ENCODE measurements at regions not wholly inside any gene's neighbourhood (a gene's known extent, or its start where the extent isn't known, plus 50 kb on each side); places are given as distances from the start of the nearest gene placed in this dataset.
"Not testable (repeated sequence)": the region's sequence is repeated elsewhere in the genome, so short reads cannot be mapped to it uniquely, and the experiment has no call there.

- DNase-seq (ENCODE audit: low read depth), result no peak
Measured at GRCh38 chr5:89849830-89850512, 559.6 kb downstream of the CETN3 start.

DNA sequence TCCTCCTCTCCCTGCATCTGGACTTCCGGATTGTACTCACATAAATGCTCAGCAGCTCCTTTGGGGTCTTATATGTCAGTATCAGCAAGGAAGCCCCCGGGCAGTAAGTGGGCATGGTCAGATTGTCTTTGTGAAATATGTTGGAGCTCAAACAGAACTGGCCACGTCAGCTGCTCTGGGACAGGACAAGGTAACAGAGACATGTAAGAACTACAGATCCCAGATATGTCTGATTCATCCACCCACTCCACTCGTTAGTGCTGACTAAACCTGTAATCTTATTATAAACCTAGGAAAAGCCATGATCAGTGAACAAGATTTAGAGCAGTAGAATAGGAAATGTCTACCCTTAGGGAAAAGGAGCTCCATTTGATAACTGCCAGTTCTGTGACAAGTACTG, 561.8 kb downstream of the CETN3 start:
- DNase-seq (ENCODE audit: low read depth), result no peak

DNA sequence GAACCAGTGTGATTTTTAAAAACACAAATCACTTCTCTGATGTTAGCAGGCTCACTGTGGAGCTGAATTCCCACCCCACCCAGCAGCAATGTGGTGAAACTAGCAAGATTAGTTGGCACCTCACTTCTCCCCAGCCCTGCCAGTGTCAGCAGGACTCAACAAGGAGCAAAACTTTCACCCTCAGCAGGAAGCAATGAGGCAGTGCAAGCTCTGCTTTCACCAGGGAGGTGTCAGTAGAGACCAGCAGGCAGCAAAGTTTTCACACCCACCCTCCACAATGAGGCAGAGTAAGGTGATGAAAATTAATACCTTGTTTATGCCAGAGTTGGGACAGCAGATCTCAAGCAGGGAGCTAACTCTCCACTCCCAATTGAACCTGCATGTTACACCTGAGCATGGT, 565.0 kb downstream of the CETN3 start:
- no peak for DNase-seq (ENCODE audit: low read depth)

- DNase-seq (ENCODE audit: low read depth), result no peak
Measured at GRCh38 chr5:89842531-89842930, 567.0 kb downstream of the CETN3 start.

DNA sequence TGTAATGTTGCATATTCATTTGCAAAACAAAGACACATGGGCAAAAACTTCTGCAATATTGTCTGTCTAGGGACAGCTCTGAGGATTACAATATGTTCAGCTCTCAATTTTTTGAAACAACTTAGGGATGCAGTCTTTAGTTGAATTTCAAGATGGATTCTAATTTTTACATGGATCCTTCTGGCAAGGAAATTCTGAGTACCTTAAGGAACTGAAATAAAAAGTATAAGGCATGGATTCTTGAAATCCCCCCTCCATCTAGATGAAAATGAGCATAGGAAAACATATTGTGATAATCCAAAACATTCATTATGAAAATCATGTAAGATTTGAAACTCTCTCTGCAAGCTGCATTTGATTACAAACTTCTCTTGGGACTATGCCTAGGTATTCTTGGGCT, 568.6 kb downstream of the CETN3 start:
- no peak for DNase-seq (ENCODE audit: low read depth)

DNA sequence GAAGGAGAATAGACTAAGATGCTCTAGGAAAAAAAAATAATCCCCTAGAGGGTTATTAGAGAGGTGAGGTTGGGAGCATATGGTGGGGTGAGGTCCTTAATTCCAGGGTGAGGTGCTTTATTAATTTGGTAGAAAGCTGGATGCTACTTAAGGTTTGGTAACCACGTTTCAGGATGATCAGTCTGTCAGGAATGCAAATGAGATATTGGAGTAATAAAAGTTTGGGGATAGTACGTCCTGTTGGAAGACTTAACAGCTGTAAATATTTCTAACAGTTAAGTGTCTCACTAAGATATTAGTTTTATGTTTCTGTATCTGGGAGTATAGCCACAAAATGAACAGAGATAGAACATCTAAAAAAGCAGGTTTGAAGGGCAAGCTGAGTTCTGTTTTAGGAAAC, 578.9 kb downstream of the CETN3 start:
- no peak for DNase-seq (ENCODE audit: low read depth)

DNA sequence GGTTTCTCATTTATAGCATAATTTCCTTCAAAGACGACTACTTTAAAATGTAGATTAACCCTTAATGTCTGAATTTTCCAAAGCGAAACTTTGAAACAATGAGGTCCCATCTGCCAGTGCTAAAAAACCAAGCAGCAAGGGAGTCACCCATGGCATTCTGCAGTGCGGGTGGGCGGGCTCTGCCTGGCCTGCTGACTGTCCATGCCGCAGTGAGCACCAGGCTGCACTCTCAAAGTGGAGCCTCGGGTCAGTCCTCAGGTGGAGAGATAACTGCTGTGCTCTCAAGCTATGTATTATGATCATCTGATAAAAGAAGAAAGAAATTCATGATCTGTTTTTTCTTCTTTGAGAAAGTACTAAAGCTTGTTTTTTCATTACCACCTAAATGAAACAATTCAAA, 581.6 kb downstream of the CETN3 start:
- DNase-seq (ENCODE audit: low read depth), result no peak

GRCh38 chr5:89827359-89827758, 582.2 kb downstream of the CETN3 start:
- no peak for DNase-seq (ENCODE audit: low read depth)

DNA sequence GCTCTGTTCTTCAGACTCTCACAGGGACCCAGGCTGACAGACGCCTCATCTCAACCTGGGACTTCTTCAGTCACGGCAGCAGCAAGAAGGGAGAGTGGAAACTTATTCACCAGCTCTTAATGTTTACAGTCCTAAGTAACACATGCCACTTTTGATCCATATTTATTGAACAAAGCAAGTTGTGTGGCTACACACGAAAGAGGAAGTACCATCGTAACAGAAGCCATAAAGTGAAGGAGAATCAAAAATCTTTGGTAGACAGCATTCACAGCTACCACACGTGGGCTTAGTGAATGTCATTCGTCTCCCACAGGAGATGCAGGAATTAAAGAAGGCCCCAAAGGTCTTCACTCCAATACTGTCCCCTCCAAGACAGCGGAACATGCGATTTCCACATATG, 582.6 kb downstream of the CETN3 start:
- no peak for DNase-seq (ENCODE audit: low read depth)

GRCh38 chr5:89823046-89823445, 586.5 kb downstream of the CETN3 start:
- DNase-seq (ENCODE audit: low read depth), result no peak

- DNase-seq (ENCODE audit: low read depth), result no peak
Measured at GRCh38 chr5:89817841-89818240, 591.7 kb downstream of the CETN3 start.

- no peak for DNase-seq (ENCODE audit: low read depth)
Measured at GRCh38 chr5:89816038-89816437, 593.5 kb downstream of the CETN3 start.

DNA sequence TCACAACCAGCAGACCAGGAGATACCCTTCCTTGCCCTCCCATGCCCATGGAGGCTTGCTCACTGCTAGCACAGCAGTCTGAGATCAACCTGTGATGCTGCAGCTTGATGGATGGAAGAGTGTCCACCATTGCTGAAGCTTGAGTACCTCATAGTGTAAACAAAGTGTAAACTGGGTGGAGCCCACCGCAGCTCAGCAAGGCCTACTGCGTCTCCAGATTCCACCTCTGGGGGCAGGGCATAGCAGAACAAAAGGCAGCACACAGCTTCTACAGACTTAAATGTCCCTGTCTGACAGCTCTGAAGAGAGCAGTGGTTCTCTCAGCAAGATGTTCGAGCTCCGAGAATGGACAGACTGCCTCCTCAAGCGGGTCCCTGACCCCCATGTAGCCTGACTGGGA, 608.8 kb downstream of the CETN3 start:
- not testable (repeated sequence) for DNase-seq (ENCODE audit: low read depth)

- not testable (repeated sequence) for DNase-seq (ENCODE audit: low read depth)
Measured at GRCh38 chr5:89794504-89794903, 615.1 kb downstream of the CETN3 start.

- DNase-seq (ENCODE audit: low read depth), result not testable (repeated sequence)
Measured at GRCh38 chr5:89779734-89780133, 629.8 kb downstream of the CETN3 start.

GRCh38 chr5:89777758-89778157, 631.8 kb downstream of the CETN3 start:
- no peak for DNase-seq (ENCODE audit: low read depth)

DNA sequence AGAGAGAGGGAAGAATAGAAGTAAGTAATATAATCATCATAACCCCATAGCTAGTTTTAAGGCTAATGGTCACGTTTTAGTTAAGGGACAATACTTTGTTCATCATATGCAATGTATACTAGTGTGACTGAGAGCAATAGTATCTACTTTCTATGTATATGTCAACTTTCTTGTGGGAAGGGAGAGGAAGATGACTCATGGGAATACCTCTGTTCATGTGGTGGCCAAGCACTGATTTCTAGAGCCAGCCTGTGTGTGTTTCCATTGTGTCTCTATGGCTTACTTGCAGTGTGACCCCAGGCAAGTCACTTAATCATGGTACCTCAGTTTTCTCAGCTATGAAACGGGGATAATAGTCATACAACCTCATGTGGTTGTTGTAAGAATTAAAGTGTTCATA, 639.6 kb downstream of the CETN3 start:
- no peak for DNase-seq (ENCODE audit: low read depth)

GRCh38 chr5:89759802-89760201, 649.8 kb downstream of the CETN3 start:
- DNase-seq (ENCODE audit: low read depth), result no peak

- DNase-seq (ENCODE audit: low read depth), result no peak
Measured at GRCh38 chr5:89758146-89758545, 651.4 kb downstream of the CETN3 start.

DNA sequence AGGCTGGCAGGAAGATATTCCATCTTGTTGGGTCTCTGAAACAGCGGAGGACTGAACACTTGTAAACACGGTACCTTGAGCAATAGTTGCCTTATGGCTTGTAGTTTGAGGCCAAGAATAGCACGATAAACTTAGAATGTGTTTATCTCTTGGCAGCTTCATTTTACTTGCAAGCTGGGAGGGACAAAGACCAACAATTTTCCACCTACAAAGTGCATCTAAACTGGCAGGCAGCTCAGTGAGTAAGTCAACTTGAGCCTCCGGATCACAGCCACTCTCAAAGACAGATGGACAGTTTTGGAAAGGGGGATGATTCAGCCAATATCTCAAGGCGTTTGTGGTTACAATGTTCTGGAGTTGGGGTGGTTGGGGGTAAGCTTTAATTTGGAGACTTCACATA, 652.6 kb downstream of the CETN3 start:
- no peak for DNase-seq (ENCODE audit: low read depth)

DNA sequence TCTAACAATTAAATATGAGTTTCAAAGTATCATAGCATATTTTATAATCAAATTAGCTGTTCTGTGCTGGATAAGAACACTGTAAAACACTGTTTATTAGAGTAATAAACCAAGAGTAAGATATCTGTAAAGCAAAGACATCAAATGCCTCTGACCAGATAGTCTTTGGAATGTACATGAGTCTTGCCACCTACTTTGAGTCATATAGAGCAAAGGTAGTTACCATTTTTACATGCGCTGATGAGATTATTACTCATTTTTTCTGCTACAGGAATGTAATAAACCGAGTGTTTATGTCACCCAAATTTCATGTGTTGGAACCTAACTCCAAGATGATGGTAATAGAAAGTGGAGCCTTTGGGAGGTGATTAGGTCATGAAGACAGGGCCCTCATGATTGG, 654.5 kb downstream of the CETN3 start:
- no peak for DNase-seq (ENCODE audit: low read depth)

DNA sequence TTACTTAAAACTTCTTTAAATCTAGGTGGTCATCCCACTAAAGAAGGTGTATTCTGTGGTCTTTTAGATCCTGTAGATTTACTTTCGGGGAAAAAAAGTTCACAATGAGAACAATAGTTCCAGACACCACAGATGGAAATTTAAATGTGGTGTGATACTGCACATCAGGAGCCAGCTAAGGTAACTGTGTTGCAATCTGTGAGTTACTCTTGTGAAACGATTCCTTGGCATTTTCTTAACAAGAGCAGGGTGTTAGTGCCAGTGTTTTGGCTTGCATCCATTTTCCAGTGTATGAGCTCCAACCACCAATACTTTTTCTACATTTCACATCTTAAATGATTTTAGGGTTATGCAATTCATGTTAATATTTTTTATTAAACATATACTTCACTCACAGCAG, 674.5 kb downstream of the CETN3 start:
- no peak for DNase-seq (ENCODE audit: low read depth)

DNA sequence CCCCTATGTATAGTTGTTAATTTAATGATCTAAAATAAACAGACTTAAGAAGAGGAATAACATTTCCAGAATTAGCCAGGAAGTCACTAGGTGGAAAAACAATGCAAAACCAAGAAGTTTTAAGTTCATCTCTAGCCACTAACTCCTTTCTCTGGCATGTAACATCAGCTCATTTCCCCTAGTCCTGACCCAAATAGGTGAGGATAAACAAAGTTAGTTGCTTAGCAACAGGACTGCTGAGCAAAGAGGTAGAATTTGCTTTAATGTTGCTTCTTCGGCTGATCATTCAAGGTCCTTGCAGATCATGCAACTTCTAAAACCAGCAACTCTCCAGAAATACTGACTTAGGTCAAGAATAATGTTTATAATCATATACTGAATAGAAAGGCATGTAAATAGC, 675.8 kb downstream of the CETN3 start:
- no peak for DNase-seq (ENCODE audit: low read depth)

DNA sequence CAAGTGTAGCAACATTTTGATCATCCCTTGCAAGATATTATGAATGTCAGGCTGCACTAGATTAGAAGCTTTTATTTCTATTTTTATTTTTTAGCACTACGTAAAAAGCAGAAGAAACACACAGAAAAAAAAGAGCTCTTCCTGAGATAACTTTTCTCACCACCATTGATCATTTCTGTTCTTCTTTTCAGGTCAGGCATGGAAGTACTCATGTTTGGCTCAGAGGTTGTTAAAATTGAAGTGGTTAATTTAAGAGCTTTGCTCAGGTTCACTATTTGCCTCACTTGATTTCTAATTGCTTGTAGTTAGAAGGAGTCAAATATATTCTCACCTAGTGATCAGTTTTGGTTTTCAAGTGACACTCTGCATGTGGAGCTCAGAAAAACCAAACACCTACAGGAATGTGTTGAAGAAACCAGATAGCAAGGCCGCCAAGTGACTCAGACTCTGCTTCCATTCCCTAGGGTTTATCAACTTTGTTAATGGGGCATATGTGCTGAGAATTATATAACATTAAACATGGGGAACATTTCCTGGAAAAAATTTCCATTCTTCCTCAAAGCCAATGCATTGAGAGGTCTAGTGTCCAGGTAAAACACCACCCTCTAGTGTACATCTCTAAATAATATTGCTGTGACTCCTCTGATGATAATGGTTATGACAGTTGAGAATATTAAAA, 679.8 kb downstream of the CETN3 start:
- DNase-seq (ENCODE audit: low read depth), result no peak

Data from activated gamma-delta T cell treated with anti-CD3 and anti-CD28 coated beads, Interleukin-2, amount 50 U/mL, for 16 hours (primary cell).